ENCODE measurements at regions not wholly inside any gene's neighbourhood (a gene's known extent, or its start where the extent isn't known, plus 50 kb on each side); places are given as distances from the start of the nearest gene placed in this dataset.

DNA sequence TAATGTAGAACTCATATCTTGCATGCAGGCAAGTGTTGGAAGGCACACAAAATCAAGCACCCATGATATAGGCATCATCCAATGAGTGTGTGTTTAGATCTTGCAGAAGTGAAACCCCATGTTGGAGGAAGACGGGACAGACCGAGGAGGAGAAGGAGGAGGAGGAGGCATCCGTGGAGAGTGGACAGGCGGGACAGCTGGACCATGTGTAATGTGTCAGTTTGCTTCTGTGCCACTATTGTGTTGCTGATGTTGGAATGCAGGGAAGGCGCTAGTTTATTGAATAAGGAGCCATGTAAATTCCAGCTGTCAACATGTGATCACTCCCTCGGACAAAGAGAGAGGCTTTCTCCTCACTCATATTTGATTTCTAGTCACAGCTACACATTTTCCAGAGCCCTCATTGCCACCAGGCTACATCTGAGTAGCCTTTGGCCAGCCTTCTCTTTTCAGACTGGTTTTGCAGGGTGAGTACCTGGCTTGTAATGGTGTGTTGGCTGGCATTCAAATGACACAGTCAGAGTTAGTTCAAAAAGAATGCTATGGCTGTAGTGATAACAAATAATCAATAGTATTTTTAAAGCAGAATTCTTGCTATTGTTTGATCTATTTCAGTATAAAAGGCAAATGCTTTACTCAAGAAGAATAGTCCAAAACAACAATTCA, 1037.6 kb upstream of the NR2F2 start:
- H3K4me1 ChIP-seq (replicated peaks), result peaks cover 3% of the 10 kb centered on the region
- H3K27me3 ChIP-seq (replicated peaks; ENCODE audit: insufficient read depth), result no peaks in the 10 kb centered on the region
- no peak overlapping the region for H3K27ac ChIP-seq
- H3K4me3 ChIP-seq, result no peak overlapping the region
- H3K9me3 ChIP-seq, result no peaks in the 10 kb centered on the region
- peak; percentile 38 for DNase-seq (ENCODE audit: low spot score)
- WGBS, result 43% methylated on average over 6 of the region's 6 CpGs
- no peaks in the 10 kb centered on the region for H3K36me3 ChIP-seq
- intact Hi-C loops (cut with DNase I), result no loop called here
- peak; percentile 19 for TF ChIP-seq POLR2AphosphoS5 (IDR thresholded peaks at IDR 0.05)
- no peak for TF ChIP-seq POLR2A (IDR thresholded peaks at IDR 0.05)

DNA sequence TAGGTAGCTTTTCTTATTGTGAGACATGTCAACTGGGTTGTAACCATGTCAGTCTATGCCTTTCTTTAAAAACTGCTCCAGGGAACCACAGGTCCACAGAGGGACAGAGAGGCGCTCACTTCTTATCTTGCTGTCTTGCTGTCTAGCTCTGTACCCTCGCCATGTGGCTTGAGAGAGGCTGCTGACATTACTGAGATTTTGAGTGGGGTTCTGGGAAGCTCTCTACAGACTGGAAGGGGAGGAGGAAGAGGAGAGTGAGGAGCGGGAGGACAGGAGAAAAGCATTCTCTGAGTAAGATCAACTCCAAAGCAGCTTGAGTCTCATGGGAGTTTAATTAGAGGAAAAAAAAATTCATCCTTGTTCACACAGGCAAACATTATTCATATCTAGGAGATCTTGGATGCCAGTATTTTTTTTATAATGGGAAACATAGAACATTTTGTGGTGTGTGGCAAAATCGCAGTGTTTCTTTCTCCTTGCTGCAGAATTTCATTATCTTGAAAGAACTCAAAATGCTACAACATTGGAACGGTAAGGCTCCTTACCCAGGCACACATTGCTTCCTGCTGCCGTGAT, 1037.0 kb upstream of the NR2F2 start:
- TF ChIP-seq POLR2A (IDR thresholded peaks at IDR 0.05) (no peak), POLR2AphosphoS5 (IDR thresholded peaks at IDR 0.05) (no peak)
- TF ChIP-seq, protein P1, sequence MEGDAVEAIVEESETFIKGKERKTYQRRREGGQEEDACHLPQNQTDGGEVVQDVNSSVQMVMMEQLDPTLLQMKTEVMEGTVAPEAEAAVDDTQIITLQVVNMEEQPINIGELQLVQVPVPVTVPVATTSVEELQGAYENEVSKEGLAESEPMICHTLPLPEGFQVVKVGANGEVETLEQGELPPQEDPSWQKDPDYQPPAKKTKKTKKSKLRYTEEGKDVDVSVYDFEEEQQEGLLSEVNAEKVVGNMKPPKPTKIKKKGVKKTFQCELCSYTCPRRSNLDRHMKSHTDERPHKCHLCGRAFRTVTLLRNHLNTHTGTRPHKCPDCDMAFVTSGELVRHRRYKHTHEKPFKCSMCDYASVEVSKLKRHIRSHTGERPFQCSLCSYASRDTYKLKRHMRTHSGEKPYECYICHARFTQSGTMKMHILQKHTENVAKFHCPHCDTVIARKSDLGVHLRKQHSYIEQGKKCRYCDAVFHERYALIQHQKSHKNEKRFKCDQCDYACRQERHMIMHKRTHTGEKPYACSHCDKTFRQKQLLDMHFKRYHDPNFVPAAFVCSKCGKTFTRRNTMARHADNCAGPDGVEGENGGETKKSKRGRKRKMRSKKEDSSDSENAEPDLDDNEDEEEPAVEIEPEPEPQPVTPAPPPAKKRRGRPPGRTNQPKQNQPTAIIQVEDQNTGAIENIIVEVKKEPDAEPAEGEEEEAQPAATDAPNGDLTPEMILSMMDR (IDR thresholded peaks at IDR 0.05), result no peak
- intact Hi-C loops (cut with DNase I), result no loop called here
- H3K4me1 ChIP-seq (replicated peaks), result peaks cover 3% of the 10 kb centered on the region
- 68% methylated on average over 6 of the region's 6 CpGs for WGBS
- no peak overlapping the region for H3K27ac ChIP-seq
- DNase-seq (ENCODE audit: low spot score), result no peak
- no peaks in the 10 kb centered on the region for H3K27me3 ChIP-seq (replicated peaks; ENCODE audit: insufficient read depth)
- H3K9me3 ChIP-seq, result no peaks in the 10 kb centered on the region
- no peak overlapping the region for H3K4me3 ChIP-seq
- H3K36me3 ChIP-seq, result no peaks in the 10 kb centered on the region

DNA sequence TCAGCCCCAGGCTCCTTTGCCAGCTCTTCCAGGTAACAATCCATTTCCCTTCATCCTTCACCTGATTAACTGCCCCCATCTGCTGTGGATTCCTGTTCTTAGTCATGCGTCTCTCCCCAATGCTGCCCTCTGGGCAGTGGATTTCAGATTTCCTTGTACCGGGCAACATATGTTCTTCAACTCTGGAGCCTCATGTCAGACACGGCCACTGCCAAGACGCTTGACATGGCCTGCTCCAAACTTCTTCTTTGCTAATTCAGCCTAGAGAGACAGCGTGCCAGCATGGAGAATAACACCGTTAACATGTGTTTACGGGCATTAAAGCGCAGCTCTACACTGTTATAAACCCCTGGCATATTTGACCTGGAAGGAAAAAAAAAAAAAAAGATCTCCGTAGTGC, 1035.1 kb upstream of the NR2F2 start:
- intact Hi-C loops (cut with DNase I), result no loop called here
- 73% methylated on average over 9 of the region's 9 CpGs for WGBS
- H3K4me1 ChIP-seq (replicated peaks), result peaks cover 3% of the 10 kb centered on the region
- H3K27me3 ChIP-seq (replicated peaks; ENCODE audit: insufficient read depth), result no peaks in the 10 kb centered on the region
- no peak overlapping the region for H3K4me3 ChIP-seq
- TF ChIP-seq, protein P1 (IDR thresholded peaks at IDR 0.05), result no peak
- TF ChIP-seq POLR2A (IDR thresholded peaks at IDR 0.05) (no peak), POLR2AphosphoS5 (IDR thresholded peaks at IDR 0.05) (no peak)
- H3K36me3 ChIP-seq, result no peaks in the 10 kb centered on the region
- DNase-seq (ENCODE audit: low spot score), result no peak
- no peak overlapping the region for H3K27ac ChIP-seq
- H3K9me3 ChIP-seq, result no peaks in the 10 kb centered on the region

- no peaks in the 10 kb centered on the region for H3K27me3 ChIP-seq (replicated peaks; ENCODE audit: insufficient read depth)
- peaks cover 3% of the 10 kb centered on the region for H3K4me1 ChIP-seq (replicated peaks)
- TF ChIP-seq POLR2AphosphoS5 (IDR thresholded peaks at IDR 0.05) (no peak), POLR2A (IDR thresholded peaks at IDR 0.05) (no peak)
- TF ChIP-seq, protein P1 (IDR thresholded peaks at IDR 0.05), result no peak
- H3K9me3 ChIP-seq, result no peaks in the 10 kb centered on the region
- no peak overlapping the region for H3K27ac ChIP-seq
- DNase-seq (ENCODE audit: low spot score), result no peak
- H3K4me3 ChIP-seq, result no peak overlapping the region
- WGBS, result 43% methylated on average over 9 of the region's 9 CpGs
- H3K36me3 ChIP-seq, result no peaks in the 10 kb centered on the region
- intact Hi-C loops (cut with DNase I), result no loop called here
Measured at GRCh38 chr15:95295896-95296625, 1034.4 kb upstream of the NR2F2 start.

- WGBS, result 31% methylated on average over 4 of the region's 4 CpGs
- intact Hi-C loops (cut with DNase I), result no loop called here
- DNase-seq (ENCODE audit: low spot score), result no peak
- Histone ChIP-seq H3K9me3 (no peaks in the 10 kb centered on the region), H3K4me1 (replicated peaks) (peaks cover 3% of the 10 kb centered on the region), H3K27me3 (replicated peaks; ENCODE audit: insufficient read depth) (no peaks in the 10 kb centered on the region), H3K4me3 (no peak overlapping the region), H3K36me3 (no peaks in the 10 kb centered on the region), H3K27ac (no peak overlapping the region)
- TF ChIP-seq, protein P1 (IDR thresholded peaks at IDR 0.05), result no peak
- TF ChIP-seq POLR2A (IDR thresholded peaks at IDR 0.05) (no peak), POLR2AphosphoS5 (IDR thresholded peaks at IDR 0.05) (no peak)
Measured at GRCh38 chr15:95296643-95297042, 1033.9 kb upstream of the NR2F2 start.
